ENCODE measurements at regions not wholly inside any gene's neighbourhood (a gene's known extent, or its start where the extent isn't known, plus 50 kb on each side); places are given as distances from the start of the nearest gene placed in this dataset.

- CTCF ChIA-PET, result interaction anchor here (1.6 kb wide), 1 partner anchor 12 kb away, joined by 4 read pairs; no protein-coding TSS in a partner anchor
- TF ChIP-seq, protein P1, sequence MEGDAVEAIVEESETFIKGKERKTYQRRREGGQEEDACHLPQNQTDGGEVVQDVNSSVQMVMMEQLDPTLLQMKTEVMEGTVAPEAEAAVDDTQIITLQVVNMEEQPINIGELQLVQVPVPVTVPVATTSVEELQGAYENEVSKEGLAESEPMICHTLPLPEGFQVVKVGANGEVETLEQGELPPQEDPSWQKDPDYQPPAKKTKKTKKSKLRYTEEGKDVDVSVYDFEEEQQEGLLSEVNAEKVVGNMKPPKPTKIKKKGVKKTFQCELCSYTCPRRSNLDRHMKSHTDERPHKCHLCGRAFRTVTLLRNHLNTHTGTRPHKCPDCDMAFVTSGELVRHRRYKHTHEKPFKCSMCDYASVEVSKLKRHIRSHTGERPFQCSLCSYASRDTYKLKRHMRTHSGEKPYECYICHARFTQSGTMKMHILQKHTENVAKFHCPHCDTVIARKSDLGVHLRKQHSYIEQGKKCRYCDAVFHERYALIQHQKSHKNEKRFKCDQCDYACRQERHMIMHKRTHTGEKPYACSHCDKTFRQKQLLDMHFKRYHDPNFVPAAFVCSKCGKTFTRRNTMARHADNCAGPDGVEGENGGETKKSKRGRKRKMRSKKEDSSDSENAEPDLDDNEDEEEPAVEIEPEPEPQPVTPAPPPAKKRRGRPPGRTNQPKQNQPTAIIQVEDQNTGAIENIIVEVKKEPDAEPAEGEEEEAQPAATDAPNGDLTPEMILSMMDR (IDR thresholded peaks at IDR 0.05; ENCODE audit: control extremely low read depth, extremely low read depth, low read depth, missing control alignments), result no peak
- POLR2A ChIA-PET, result no interaction called here
- DNase-seq (ENCODE audit: extremely low spot score), result no peak
Measured at GRCh38 chr10:81306971-81307782, 567.8 kb upstream of the NRG3 start.

DNA sequence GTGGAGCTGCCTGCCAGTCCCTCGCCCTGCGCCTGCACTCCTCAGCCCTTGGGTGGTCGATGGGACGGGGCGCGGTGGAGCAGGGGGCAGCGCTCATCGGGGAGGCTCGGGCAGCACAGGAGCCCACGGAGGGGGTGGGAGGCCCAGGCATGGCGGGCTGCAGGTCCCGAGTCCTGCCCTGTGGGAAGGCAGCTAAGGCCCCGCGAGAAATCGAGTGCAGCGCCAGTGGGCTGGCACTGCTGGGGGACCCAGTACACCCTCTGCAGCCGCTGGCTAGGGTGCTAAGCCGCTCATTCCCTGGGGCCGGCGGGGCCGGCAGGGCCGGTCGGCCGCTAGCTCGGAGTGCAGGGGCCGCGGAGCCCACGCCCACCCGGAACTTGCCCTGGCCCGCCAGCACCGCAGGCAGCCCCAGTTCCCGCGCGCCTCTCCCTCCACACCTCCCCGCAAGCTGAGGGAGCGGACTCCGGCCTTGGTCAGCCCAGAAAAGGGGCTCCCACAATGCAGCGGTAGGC is 565.9 kb upstream of the NRG3 start:
- CTCF ChIA-PET, result no interaction called here
- DNase-seq (ENCODE audit: extremely low spot score), result no peak
- POLR2A ChIA-PET, result no interaction called here
- TF ChIP-seq, protein P1 (IDR thresholded peaks at IDR 0.05; ENCODE audit: control extremely low read depth, extremely low read depth, low read depth, missing control alignments), result no peak

DNA sequence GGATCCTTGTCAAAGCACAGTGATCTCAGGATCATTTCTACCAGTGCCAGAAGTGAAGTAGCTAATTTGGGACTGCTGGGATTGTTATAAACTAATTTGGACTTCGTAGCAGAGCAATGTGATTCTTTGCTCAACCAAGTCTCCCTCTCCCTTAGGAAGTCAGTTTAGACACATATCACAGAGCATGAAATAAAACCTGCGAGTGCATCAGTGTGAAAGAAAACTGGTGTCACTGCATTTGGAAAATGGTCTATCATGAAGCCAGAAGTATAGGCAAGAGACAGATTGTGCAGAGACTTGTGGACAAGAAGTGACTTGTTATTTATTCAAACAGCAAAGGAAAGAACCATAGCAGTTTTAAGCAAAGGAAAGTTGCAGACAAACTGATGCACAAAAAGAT is 560.5 kb upstream of the NRG3 start:
- POLR2A ChIA-PET, result no interaction called here
- TF ChIP-seq, protein P1 (IDR thresholded peaks at IDR 0.05; ENCODE audit: control extremely low read depth, extremely low read depth, low read depth, missing control alignments), result no peak
- CTCF ChIA-PET, result no interaction called here
- DNase-seq (ENCODE audit: extremely low spot score), result no peak

GRCh38 chr10:81315026-81315425 is 560.0 kb upstream of the NRG3 start:
- TF ChIP-seq, protein P1 (IDR thresholded peaks at IDR 0.05; ENCODE audit: control extremely low read depth, extremely low read depth, low read depth, missing control alignments), result no peak
- POLR2A ChIA-PET, result no interaction called here
- DNase-seq (ENCODE audit: extremely low spot score), result no peak
- CTCF ChIA-PET, result no interaction called here

- ChIA-PET POLR2A (no interaction called here), CTCF (no interaction called here)
- TF ChIP-seq, protein P1 (IDR thresholded peaks at IDR 0.05; ENCODE audit: control extremely low read depth, extremely low read depth, low read depth, missing control alignments), result no peak
- DNase-seq (ENCODE audit: extremely low spot score), result no peak
Measured at GRCh38 chr10:81348003-81348402, 527.0 kb upstream of the NRG3 start.

GRCh38 chr10:81367132-81367531 is 507.9 kb upstream of the NRG3 start:
- ChIA-PET POLR2A (no interaction called here), CTCF (no interaction called here)
- TF ChIP-seq, protein P1 (IDR thresholded peaks at IDR 0.05; ENCODE audit: control extremely low read depth, extremely low read depth, low read depth, missing control alignments), result no peak
- DNase-seq (ENCODE audit: extremely low spot score), result no peak

Data from GM10248 (cell line).